Naive thymus-derived CD4-positive, alpha-beta T cell (primary cell): ENCODE measurements at regions not wholly inside any gene's neighbourhood (a gene's known extent, or its start where the extent isn't known, plus 50 kb on each side); places are given as distances from the start of the nearest gene placed in this dataset.

ENCODE experiments used
- ATAC-seq: fragments of 150-1000 bp; cut with Tn5 transposase; 2 replicates; pipeline ENCODE4 v1.10.0; 2021; ENCODE audit warnings: mild to moderate bottlenecking, moderate library complexity
- CTCF ChIA-PET: fragments of 350-600 bp; sonication (Branson Sonifier 250); formaldehyde crosslinking; loops from one replicate; lab custom pipeline; 2021; ENCODE audit warnings: antibody characterized with exemption; lab: Charles Lee
- POLR2A ChIA-PET: fragments of 350-600 bp; sonication (Branson Sonifier 250); formaldehyde crosslinking; loops from one replicate; lab custom pipeline; 2021; ENCODE audit warnings: antibody characterized with exemption, inconsistent platforms; lab: Charles Lee
- DNase-seq, 9 donors: peaks; one replicate each; pipeline versions ENCODE4 v3.0.0 to v3.0.0-alpha.2; 2020 to 2022; ENCODE audit warnings: mixed read lengths in 1 of 9
- H3K27ac ChIP-seq: one replicate; pipeline ENCODE4 v1.7.0; 2013; ENCODE audit warnings: mild to moderate bottlenecking, low read depth, low read length, moderate library complexity
- H3K27me3 ChIP-seq, 2 donors: one replicate each; pipeline ENCODE4 v1.7.0; 2013; ENCODE audit warnings: low read length in 2 of 2, mild to moderate bottlenecking in 2 of 2, moderate library complexity in 2 of 2; ENCODE audit not compliant: control insufficient read depth in 2 of 2, insufficient read depth in 2 of 2
- H3K36me3 ChIP-seq, 3 experiments: 1 replicate in 2 of 3; 2 replicates in 1 of 3; pipeline ENCODE4 v1.7.0; 2013; ENCODE audit warnings: low read length in 3 of 3, mild to moderate bottlenecking in 3 of 3, moderate library complexity in 1 of 3; ENCODE audit not compliant: insufficient read depth in 3 of 3, control insufficient read depth in 2 of 3
- H3K4me1 ChIP-seq, 2 donors: one replicate each; pipeline ENCODE4 v1.7.0; 2013; ENCODE audit warnings: low read length in 2 of 2, mild to moderate bottlenecking in 2 of 2, moderate library complexity in 1 of 2; ENCODE audit not compliant: control insufficient read depth in 2 of 2, insufficient read depth in 2 of 2
- H3K4me3 ChIP-seq: 2 replicates; pipeline ENCODE4 v1.7.0; 2013; ENCODE audit warnings: mild to moderate bottlenecking, low read length
- H3K9me3 ChIP-seq, 3 experiments: 1 replicate in 2 of 3; 2 replicates in 1 of 3; pipeline ENCODE4 v1.7.0; 2013; ENCODE audit warnings: low read length in 3 of 3; ENCODE audit not compliant: control insufficient read depth in 2 of 3
- H3K27ac Mint-ChIP-seq, 9 donors: one replicate each; pipeline ENCODE4 v1.8.0; 2020 to 2022; ENCODE audit warnings: mixed read lengths in 9 of 9, mild to moderate bottlenecking in 8 of 9, moderate library complexity in 5 of 9, inconsistent platforms in 2 of 9
- H3K27me3 Mint-ChIP-seq, 5 donors: one replicate each; pipeline ENCODE4 v1.8.0; 2021 to 2022; ENCODE audit warnings: mixed read lengths in 5 of 5, mild to moderate bottlenecking in 1 of 5
- H3K36me3 Mint-ChIP-seq, 5 donors: one replicate each; pipeline ENCODE4 v1.8.0; 2020 to 2022; ENCODE audit warnings: mixed read lengths in 5 of 5, mild to moderate bottlenecking in 3 of 5, inconsistent platforms in 1 of 5
- H3K4me1 Mint-ChIP-seq, 7 donors: one replicate each; pipeline ENCODE4 v1.8.0; 2020 to 2022; ENCODE audit warnings: mixed read lengths in 7 of 7, mild to moderate bottlenecking in 3 of 7, inconsistent platforms in 1 of 7
- H3K4me3 Mint-ChIP-seq, 10 donors: one replicate each; pipeline ENCODE4 v1.8.0; 2020 to 2022; ENCODE audit warnings: mild to moderate bottlenecking in 10 of 10, mixed read lengths in 10 of 10, moderate library complexity in 6 of 10, inconsistent platforms in 2 of 10
- H3K9me3 Mint-ChIP-seq, 11 donors: one replicate each; pipeline ENCODE4 v1.8.0; 2020 to 2022; ENCODE audit warnings: mixed read lengths in 11 of 11, mild to moderate bottlenecking in 4 of 11, inconsistent platforms in 1 of 11, moderate library complexity in 1 of 11
- intact Hi-C, 2 donors: fragments of 100-400 bp; cut with micrococcal nuclease; formaldehyde crosslinking; loops; one replicate each; pipeline ENCODE4 v1.15.1; 2023

GRCh38 chr11:20243974-20244373 lies 83.7 kb upstream of the DBX1 start:
- intact Hi-C loops: loop anchor here in 1 of 2 donors (5.0 kb wide), 1 partner anchor 108 kb away; no protein-coding TSS in a partner anchor
- ATAC-seq: no peak

DNA sequence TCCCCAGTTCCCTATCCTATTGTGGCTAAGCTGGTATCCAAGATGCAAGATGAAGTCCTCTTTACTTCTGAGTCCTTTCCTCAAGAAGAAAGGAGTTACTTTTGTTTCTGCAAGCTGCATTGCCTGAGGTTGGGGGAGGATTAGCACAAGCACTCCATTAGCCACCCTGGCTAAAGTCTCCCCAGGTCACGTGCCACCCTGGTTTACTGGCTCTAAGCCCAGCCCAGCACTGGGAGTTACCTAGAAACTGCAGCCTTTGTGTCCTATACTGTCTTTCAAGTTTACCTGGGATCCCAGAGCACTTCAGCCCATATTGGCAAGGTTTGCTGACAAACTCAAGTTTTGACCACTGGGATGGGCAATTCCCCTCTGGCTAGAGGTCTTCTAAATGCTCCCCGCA lies 78.4 kb upstream of the DBX1 start:
- DNase-seq (no peak), ATAC-seq (no peak)
- Mint-ChIP-seq H3K27ac (no peak overlapping the region), H3K9me3 (peaks cover 0 to 56% (median 14%) of the 10 kb centered on the region in 11 donors), H3K4me1 (no peaks in the 10 kb centered on the region), H3K36me3 (peaks cover 0 to 14% (median 0%) of the 10 kb centered on the region in 5 donors), H3K4me3 (no peak overlapping the region), H3K27me3 (peaks cover 0 to 41% (median 36%) of the 10 kb centered on the region in 5 donors)
- Histone ChIP-seq H3K9me3 (no peaks in the 10 kb centered on the region), H3K36me3 (no peaks in the 10 kb centered on the region), H3K27ac (no peak overlapping the region), H3K4me3 (no peak overlapping the region), H3K4me1 (no peaks in the 10 kb centered on the region), H3K27me3 (no peaks in the 10 kb centered on the region)
- POLR2A ChIA-PET: no interaction called here
- intact Hi-C loops: no loop called here
- CTCF ChIA-PET: no interaction called here

More at GRCh38 chr11:20243974-20244373, 83.7 kb upstream of the DBX1 start:
- H3K36me3 Mint-ChIP-seq: peaks cover 0 to 9% (median 0%) of the 10 kb centered on the region in 5 donors
- Histone ChIP-seq H3K27ac (no peak overlapping the region), H3K9me3 (no peaks in the 10 kb centered on the region), H3K4me1 (no peaks in the 10 kb centered on the region), H3K27me3 (no peaks in the 10 kb centered on the region), H3K4me3 (no peak overlapping the region), H3K36me3 (no peaks in the 10 kb centered on the region)
- H3K9me3 Mint-ChIP-seq: peaks cover 0 to 26% (median 8%) of the 10 kb centered on the region in 11 donors
- H3K27me3 Mint-ChIP-seq: peaks cover 5 to 41% (median 37%) of the 10 kb centered on the region in 5 donors
- no peak overlapping the region for H3K27ac Mint-ChIP-seq
- ChIA-PET CTCF (no interaction called here), POLR2A (no interaction called here)
- H3K4me3 Mint-ChIP-seq: no peak overlapping the region
- DNase-seq: no peak
- no peaks in the 10 kb centered on the region for H3K4me1 Mint-ChIP-seq

DNA sequence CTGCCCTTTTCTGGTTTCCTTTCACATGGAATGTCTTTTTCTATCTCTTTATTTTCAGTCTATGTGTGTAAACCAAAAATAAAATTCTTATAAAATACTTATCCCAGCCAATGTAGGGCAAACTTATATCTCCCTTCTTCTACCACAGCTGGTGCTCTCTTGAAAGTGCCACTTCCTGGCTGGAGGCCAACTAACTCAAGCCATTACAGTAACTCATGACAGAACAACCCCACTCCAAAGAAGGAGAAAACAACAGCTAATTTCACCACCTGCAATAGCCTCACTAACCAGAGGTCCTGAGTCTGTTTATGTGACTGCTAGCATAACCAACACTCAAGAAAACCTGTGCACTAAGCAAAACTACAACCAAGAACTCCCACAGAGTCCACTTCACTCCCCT lies 74.9 kb upstream of the DBX1 start:
- peaks cover 0 to 1% (median 0%) of the 10 kb centered on the region in 7 donors for H3K4me1 Mint-ChIP-seq
- CTCF ChIA-PET: no interaction called here
- peaks cover 0 to 3% (median 0%) of the 10 kb centered on the region in 3 experiments for H3K9me3 ChIP-seq
- no peak for ATAC-seq
- no peaks in the 10 kb centered on the region for H3K36me3 ChIP-seq
- peaks cover 0 to 55% (median 17%) of the 10 kb centered on the region in 11 donors for H3K9me3 Mint-ChIP-seq
- no peaks in the 10 kb centered on the region for H3K4me1 ChIP-seq
- intact Hi-C loops: no loop called here
- no peaks in the 10 kb centered on the region for H3K27me3 ChIP-seq
- H3K4me3 Mint-ChIP-seq: no peak overlapping the region
- no peak overlapping the region for H3K4me3 ChIP-seq
- no peak overlapping the region for H3K27ac ChIP-seq
- H3K36me3 Mint-ChIP-seq: peaks cover 0 to 5% (median 0%) of the 10 kb centered on the region in 5 donors
- H3K27ac Mint-ChIP-seq: no peak overlapping the region
- POLR2A ChIA-PET: no interaction called here
- no peak for DNase-seq
- peaks cover 0 to 30% (median 24%) of the 10 kb centered on the region in 5 donors for H3K27me3 Mint-ChIP-seq

- Histone ChIP-seq H3K27me3 (no peaks in the 10 kb centered on the region), H3K27ac (no peak overlapping the region), H3K4me1 (no peaks in the 10 kb centered on the region), H3K36me3 (no peaks in the 10 kb centered on the region), H3K9me3 (peaks cover 0 to 3% (median 0%) of the 10 kb centered on the region in 3 experiments), H3K4me3 (no peak overlapping the region)
- no peaks in the 10 kb centered on the region for H3K4me1 Mint-ChIP-seq
- peaks cover 2 to 49% (median 21%) of the 10 kb centered on the region in 11 donors for H3K9me3 Mint-ChIP-seq
- CTCF ChIA-PET: no interaction called here
- peaks cover 0 to 4% (median 0%) of the 10 kb centered on the region in 5 donors for H3K36me3 Mint-ChIP-seq
- ATAC-seq: no peak
- intact Hi-C loops: no loop called here
- POLR2A ChIA-PET: no interaction called here
- H3K27ac Mint-ChIP-seq: no peak overlapping the region
- no peak for DNase-seq
- no peak overlapping the region for H3K4me3 Mint-ChIP-seq
- H3K27me3 Mint-ChIP-seq: peaks cover 0 to 30% (median 19%) of the 10 kb centered on the region in 5 donors
Measured at GRCh38 chr11:20227631-20228030, 67.4 kb upstream of the DBX1 start.

DNA sequence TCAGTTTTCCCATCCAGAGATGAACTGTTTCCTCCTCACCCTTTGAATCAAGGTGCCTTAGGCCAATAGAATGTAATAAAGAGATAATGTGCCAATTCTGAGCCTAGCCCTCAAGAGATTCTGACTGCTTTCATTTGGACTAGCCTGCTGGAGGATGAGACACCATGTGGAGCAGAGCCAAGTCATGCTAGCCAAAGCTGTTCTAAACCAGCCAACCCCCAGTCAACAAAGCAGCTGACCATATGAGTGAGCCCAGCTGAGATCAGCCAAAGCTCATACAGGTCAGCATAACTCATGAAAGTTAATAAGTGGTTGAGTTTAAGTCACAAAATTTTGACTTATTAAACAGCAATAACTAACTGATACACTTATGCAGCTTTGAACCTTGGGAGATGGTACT lies 66.7 kb upstream of the DBX1 start:
- CTCF ChIA-PET: no interaction called here
- DNase-seq: no peak
- peaks cover 2 to 43% (median 21%) of the 10 kb centered on the region in 11 donors for H3K9me3 Mint-ChIP-seq

DNA sequence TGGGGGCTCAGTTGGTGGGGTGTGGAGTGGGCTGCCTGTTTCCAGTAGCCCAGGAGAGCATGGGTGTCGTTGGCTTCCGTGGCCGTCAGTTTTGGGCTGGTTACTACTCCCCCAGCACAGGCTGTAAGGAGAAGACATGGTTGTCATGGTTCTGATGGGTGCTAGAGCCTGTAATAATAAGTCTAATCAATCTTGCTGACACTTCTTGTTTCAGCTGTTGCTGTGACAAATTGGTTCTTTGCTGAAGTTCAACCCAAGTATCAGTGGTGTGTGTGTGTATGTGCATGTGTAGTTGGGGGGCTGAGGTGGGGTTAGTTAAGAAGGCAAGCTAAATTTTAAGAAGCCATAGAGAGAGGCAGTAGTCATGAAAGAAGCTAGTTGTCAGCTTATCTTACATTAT lies 61.3 kb upstream of the DBX1 start:
- DNase-seq (no peak), ATAC-seq (no peak)
- ChIA-PET POLR2A (no interaction called here), CTCF (no interaction called here)
- Histone ChIP-seq H3K27me3 (no peaks in the 10 kb centered on the region), H3K4me1 (no peaks in the 10 kb centered on the region), H3K9me3 (no peaks in the 10 kb centered on the region), H3K4me3 (no peak overlapping the region), H3K36me3 (no peaks in the 10 kb centered on the region), H3K27ac (no peak overlapping the region)
- Mint-ChIP-seq H3K4me1 (no peaks in the 10 kb centered on the region), H3K4me3 (no peak overlapping the region), H3K27ac (no peak overlapping the region), H3K27me3 (peaks cover 0 to 34% (median 23%) of the 10 kb centered on the region in 5 donors), H3K9me3 (peaks cover 0 to 4% (median 0%) of the 10 kb centered on the region in 11 donors), H3K36me3 (no peaks in the 10 kb centered on the region)
- intact Hi-C loops: no loop called here

More for the DNA sequence above, 66.7 kb upstream of the DBX1 start:
- intact Hi-C loops: no loop called here
- Mint-ChIP-seq H3K4me3 (no peak overlapping the region), H3K27me3 (peaks cover 0 to 31% (median 19%) of the 10 kb centered on the region in 5 donors), H3K27ac (no peak overlapping the region), H3K4me1 (no peaks in the 10 kb centered on the region), H3K36me3 (peaks cover 0 to 4% (median 0%) of the 10 kb centered on the region in 5 donors)
- no peak overlapping the region for H3K27ac ChIP-seq
- peaks cover 0 to 3% (median 0%) of the 10 kb centered on the region in 3 experiments for H3K9me3 ChIP-seq
- no peaks in the 10 kb centered on the region for H3K27me3 ChIP-seq
- POLR2A ChIA-PET: no interaction called here
- no peaks in the 10 kb centered on the region for H3K36me3 ChIP-seq
- H3K4me1 ChIP-seq: no peaks in the 10 kb centered on the region
- H3K4me3 ChIP-seq: no peak overlapping the region
- no peak for ATAC-seq

GRCh38 chr11:20213790-20214189 lies 53.5 kb upstream of the DBX1 start:
- Histone ChIP-seq H3K9me3 (no peaks in the 10 kb centered on the region), H3K4me3 (no peak overlapping the region), H3K27me3 (no peaks in the 10 kb centered on the region), H3K4me1 (no peaks in the 10 kb centered on the region), H3K36me3 (no peaks in the 10 kb centered on the region), H3K27ac (no peak overlapping the region)
- POLR2A ChIA-PET: no interaction called here
- peaks cover 19 to 29% (median 22%) of the 10 kb centered on the region in 5 donors for H3K27me3 Mint-ChIP-seq
- no peak overlapping the region for H3K27ac Mint-ChIP-seq
- CTCF ChIA-PET: no interaction called here
- peaks cover 0 to 3% (median 0%) of the 10 kb centered on the region in 5 donors for H3K36me3 Mint-ChIP-seq
- no peak overlapping the region for H3K4me3 Mint-ChIP-seq
- intact Hi-C loops: no loop called here
- H3K9me3 Mint-ChIP-seq: peaks cover 0 to 3% (median 0%) of the 10 kb centered on the region in 11 donors
- DNase-seq (no peak), ATAC-seq (no peak)
- no peaks in the 10 kb centered on the region for H3K4me1 Mint-ChIP-seq
